DOHH2 (cell line): ENCODE measurements at regions not wholly inside any gene's neighbourhood (a gene's known extent, or its start where the extent isn't known, plus 50 kb on each side); places are given as distances from the start of the nearest gene placed in this dataset.

Experiments
- H3F3A ChIP-seq: fragments of 200-600 bp; sonication (generic), shearing (Covaris generic); 2 replicates; pipeline ENCODE4 v1.6.0; 2016; ENCODE audit warnings: antibody characterized with exemption, mild to moderate bottlenecking; ENCODE audit not compliant: control insufficient read depth, insufficient read depth
- H3K27ac ChIP-seq: fragments of 200-600 bp; sonication (generic); 2 replicates; pipeline ENCODE4 v1.5.1; 2014; ENCODE audit warnings: low read depth, mild to moderate bottlenecking, low read length, moderate library complexity
- H3K27me3 ChIP-seq: fragments of 200-600 bp; sonication (generic); 2 replicates; pipeline ENCODE4 v1.6.1; 2014; ENCODE audit warnings: mild to moderate bottlenecking, low read length, mixed read lengths; ENCODE audit not compliant: control insufficient read depth
- H3K36me3 ChIP-seq: fragments of 200-600 bp; sonication (generic); 2 replicates; pipeline ENCODE4 v1.6.1; 2014; ENCODE audit warnings: mild to moderate bottlenecking, low read length, moderate library complexity, mixed read lengths; ENCODE audit not compliant: control insufficient read depth
- H3K4me1 ChIP-seq: fragments of 200-600 bp; sonication (generic); 2 replicates; pipeline ENCODE4 v1.6.1; 2014; ENCODE audit warnings: mild to moderate bottlenecking, low read length, mixed read lengths; ENCODE audit not compliant: control insufficient read depth
- H3K4me2 ChIP-seq: fragments of 200-600 bp; sonication (generic); 2 replicates; pipeline ENCODE4 v1.6.0; 2014; ENCODE audit warnings: mild to moderate bottlenecking, low read length, moderate library complexity
- H3K4me3 ChIP-seq: fragments of 200-600 bp; sonication (generic); 2 replicates; pipeline ENCODE4 v1.5.1; 2014; ENCODE audit warnings: mild to moderate bottlenecking, low read length, mixed read lengths
- H3K79me2 ChIP-seq: fragments of 200-600 bp; sonication (generic); 2 replicates; pipeline ENCODE4 v1.6.1; 2014; ENCODE audit warnings: mild to moderate bottlenecking, low read length, mixed read lengths; ENCODE audit not compliant: control insufficient read depth
- H3K9me2 ChIP-seq: fragments of 200-600 bp; sonication (generic); replicated peaks from 2 replicates; pipeline ENCODE4 v1.6.1; 2014; ENCODE audit warnings: mild to moderate bottlenecking, low read length, mixed read lengths; ENCODE audit not compliant: control insufficient read depth
- H3K9me3 ChIP-seq: fragments of 200-600 bp; sonication (generic); 2 replicates; pipeline ENCODE4 v1.6.1; 2014; ENCODE audit warnings: antibody characterized with exemption, low read length, mixed read lengths; ENCODE audit not compliant: control insufficient read depth, insufficient read depth
- H4K20me1 ChIP-seq: fragments of 200-600 bp; sonication (generic); 2 replicates; pipeline ENCODE4 v1.6.0; 2014; ENCODE audit warnings: low read depth, mild to moderate bottlenecking, antibody characterized with exemption, low read length, moderate library complexity; ENCODE audit not compliant: control insufficient read depth, insufficient read depth
- CTCF ChIP-seq: fragments of 200-600 bp; sonication (generic); IDR thresholded peaks from one replicate; pipeline ENCODE4 v1.5.1; 2014; ENCODE audit warnings: antibody characterized with exemption, mild to moderate bottlenecking, low read depth, low read length; ENCODE audit not compliant: poor library complexity, severe bottlenecking
- EZH2phosphoT487 ChIP-seq: fragments of 200-600 bp; sonication (generic); IDR thresholded peaks from 2 replicates; pipeline ENCODE4 v1.6.1; 2017; ENCODE audit warnings: borderline replicate concordance, mild to moderate bottlenecking, antibody characterized with exemption, low read length, moderate library complexity, mixed read lengths

DNA sequence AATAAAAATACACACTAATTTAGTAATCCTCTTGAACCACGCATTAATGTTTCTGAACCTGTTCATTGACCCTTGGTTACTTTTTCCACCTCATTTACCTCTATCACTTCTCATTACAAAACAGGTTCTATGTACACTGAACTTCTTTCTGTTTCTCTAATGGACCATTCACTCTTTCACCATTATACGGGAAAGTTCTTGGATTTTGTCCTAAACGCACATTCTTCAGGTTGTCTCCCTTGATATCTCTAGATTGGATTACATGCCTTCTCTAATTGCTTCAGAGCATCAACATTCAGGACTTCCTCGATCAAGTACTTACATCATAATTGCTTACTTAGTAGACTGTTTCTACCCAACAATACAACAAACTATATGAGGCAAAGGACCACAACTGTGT, 359.4 kb upstream of the FSTL5 start:
- Histone ChIP-seq H3K9me3 (no peaks in the 10 kb centered on the region), H3K4me1 (no peaks in the 10 kb centered on the region), H3K27me3 (no peaks in the 10 kb centered on the region), H3K79me2 (no peaks in the 10 kb centered on the region), H3F3A (no peaks in the 10 kb centered on the region), H3K27ac (no peak overlapping the region), H3K36me3 (no peaks in the 10 kb centered on the region), H4K20me1 (no peaks in the 10 kb centered on the region), H3K4me3 (no peak overlapping the region), H3K9me2 (no peaks in the 10 kb centered on the region), H3K4me2 (no peak overlapping the region)
- no peak for TF ChIP-seq CTCF
- no peak for TF ChIP-seq EZH2phosphoT487

DNA sequence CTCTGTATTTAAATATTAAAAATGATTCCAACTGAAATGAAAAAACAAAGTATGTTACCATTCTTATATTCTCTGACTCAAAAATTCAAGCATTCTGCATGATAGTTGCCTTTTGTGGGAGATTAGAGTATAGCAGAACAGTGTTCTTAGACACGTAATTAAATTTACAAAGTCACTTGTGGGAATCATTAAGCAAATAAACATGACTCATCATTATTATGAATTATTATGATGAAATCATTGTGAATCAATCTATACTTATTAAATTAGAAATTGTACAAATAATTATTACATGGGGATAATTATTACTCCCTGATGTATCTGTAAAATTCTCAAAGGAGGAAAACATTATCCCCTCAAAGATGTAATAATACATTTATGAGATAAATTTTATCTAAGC, 358.9 kb upstream of the FSTL5 start:
- Histone ChIP-seq H3K27ac (no peak overlapping the region), H3K79me2 (no peaks in the 10 kb centered on the region), H3F3A (no peaks in the 10 kb centered on the region), H3K27me3 (no peaks in the 10 kb centered on the region), H4K20me1 (no peaks in the 10 kb centered on the region), H3K4me3 (no peak overlapping the region), H3K4me2 (no peak overlapping the region), H3K36me3 (no peaks in the 10 kb centered on the region), H3K9me3 (no peaks in the 10 kb centered on the region), H3K9me2 (no peaks in the 10 kb centered on the region), H3K4me1 (no peaks in the 10 kb centered on the region)
- TF ChIP-seq CTCF (no peak), EZH2phosphoT487 (no peak)

DNA sequence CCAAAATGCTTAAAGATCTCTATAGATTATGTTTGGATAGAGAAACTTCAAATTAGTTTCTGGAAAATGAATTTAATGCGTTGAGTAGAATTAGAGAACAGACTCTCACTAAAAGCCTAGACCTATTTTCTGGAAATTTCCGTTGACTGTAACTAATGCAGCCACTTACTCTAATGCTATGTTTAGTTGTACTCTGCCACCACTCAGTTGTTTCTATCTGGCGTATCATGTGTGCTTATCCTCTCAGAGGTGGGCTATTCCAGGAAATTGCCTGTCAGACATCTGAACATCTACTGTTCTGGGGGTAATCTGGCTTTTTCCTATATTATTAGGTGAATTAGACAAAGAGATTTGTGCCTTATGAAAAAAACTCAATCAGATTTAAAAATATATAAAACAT, 347.1 kb upstream of the FSTL5 start:
- no peaks in the 10 kb centered on the region for H3K79me2 ChIP-seq
- no peak overlapping the region for H3K27ac ChIP-seq
- no peaks in the 10 kb centered on the region for H3K4me1 ChIP-seq
- no peaks in the 10 kb centered on the region for H3K36me3 ChIP-seq
- no peaks in the 10 kb centered on the region for H3K9me2 ChIP-seq
- no peaks in the 10 kb centered on the region for H3K9me3 ChIP-seq
- no peak overlapping the region for H3K4me2 ChIP-seq
- no peaks in the 10 kb centered on the region for H3F3A ChIP-seq
- no peak overlapping the region for H3K4me3 ChIP-seq
- TF ChIP-seq CTCF, result no peak
- TF ChIP-seq EZH2phosphoT487, result no peak
- no peaks in the 10 kb centered on the region for H4K20me1 ChIP-seq
- no peaks in the 10 kb centered on the region for H3K27me3 ChIP-seq

DNA sequence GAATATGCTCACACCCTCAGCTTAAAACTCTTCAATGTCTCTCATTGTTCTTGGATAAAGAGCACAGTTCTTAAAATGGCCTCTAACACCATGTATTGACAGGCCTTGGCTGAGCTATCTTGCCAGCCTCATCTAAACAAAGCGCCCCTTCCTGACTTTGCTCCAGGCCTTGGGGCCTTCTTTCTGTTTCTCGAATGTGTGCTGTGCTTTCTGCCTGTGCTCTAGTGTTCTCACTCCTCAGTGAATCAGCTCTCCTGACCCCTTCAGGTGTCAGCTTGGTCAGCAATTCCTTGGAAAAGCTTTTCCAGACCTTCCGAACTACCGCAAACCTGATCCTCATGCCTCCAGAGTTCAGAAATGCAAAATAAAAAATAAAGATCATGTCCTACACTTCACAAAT, 346.3 kb upstream of the FSTL5 start:
- TF ChIP-seq EZH2phosphoT487, result no peak
- no peak for TF ChIP-seq CTCF
- no peaks in the 10 kb centered on the region for H3K79me2 ChIP-seq
- H3K4me3 ChIP-seq, result no peak overlapping the region
- H3K36me3 ChIP-seq, result no peaks in the 10 kb centered on the region
- H3K9me3 ChIP-seq, result no peaks in the 10 kb centered on the region
- no peaks in the 10 kb centered on the region for H3K4me1 ChIP-seq
- no peaks in the 10 kb centered on the region for H3K27me3 ChIP-seq
- H3K4me2 ChIP-seq, result no peak overlapping the region
- H3K27ac ChIP-seq, result no peak overlapping the region
- no peaks in the 10 kb centered on the region for H3F3A ChIP-seq
- H3K9me2 ChIP-seq, result no peaks in the 10 kb centered on the region
- no peaks in the 10 kb centered on the region for H4K20me1 ChIP-seq
